ENCODE measurements at regions not wholly inside any gene's neighbourhood (a gene's known extent, or its start where the extent isn't known, plus 50 kb on each side); places are given as distances from the start of the nearest gene placed in this dataset.

GRCh38 chr3:126267169-126267975 lies 87.0 kb upstream of the ALDH1L1 start:
- peak overlapping the region; percentile 50 for H3K4me2 ChIP-seq (ENCODE audit: low read length)
- peak; percentile 22 for TF ChIP-seq MXI1 (conservative IDR thresholded peaks at IDR 0.05; ENCODE audit: poor library complexity, severe bottlenecking)
- TF ChIP-seq TAF1 (IDR thresholded peaks at IDR 0.05; ENCODE audit: low read depth) = no peak
- TF ChIP-seq EZH2 (IDR thresholded peaks at IDR 0.05; ENCODE audit: borderline replicate concordance, insufficient read depth, low read length, poor library complexity, severe bottlenecking) = no peak
- no peak for TF ChIP-seq EP300 (conservative IDR thresholded peaks at IDR 0.05; ENCODE audit: poor library complexity, severe bottlenecking)
- peak; percentile 38 for TF ChIP-seq REST (IDR thresholded peaks at IDR 0.05; ENCODE audit: borderline replicate concordance)
- TF ChIP-seq RAD21 (conservative IDR thresholded peaks at IDR 0.05) = peak; percentile 21
- peak; percentile 43 for TF ChIP-seq CTCF (IDR thresholded peaks at IDR 0.05; ENCODE audit: poor library complexity, severe bottlenecking)
- no peak for TF ChIP-seq POLR2AphosphoS5 (IDR thresholded peaks at IDR 0.05)
- TF ChIP-seq SMC3 (conservative IDR thresholded peaks at IDR 0.05; ENCODE audit: poor library complexity) = no peak
- H3K27ac ChIP-seq (ENCODE audit: low read length) = no peak overlapping the region
- no peaks in the 10 kb centered on the region for H3K36me3 ChIP-seq (ENCODE audit: insufficient read depth, low read length)
- peak overlapping the region; percentile 44 for H3K9ac ChIP-seq (ENCODE audit: low read length)
- H2AFZ ChIP-seq (ENCODE audit: low read depth, low read length) = peak overlapping the region; percentile 30
- H3K9me2 ChIP-seq (ENCODE audit: insufficient read depth, low read length) = no peaks in the 10 kb centered on the region
- peak overlapping the region; percentile 65 for H3K4me3 ChIP-seq (ENCODE audit: low read length)
- H3F3A ChIP-seq (ENCODE audit: insufficient read depth, low read length, poor library complexity, severe bottlenecking) = no peaks in the 10 kb centered on the region
- no peaks in the 10 kb centered on the region for H4K20me1 ChIP-seq (ENCODE audit: insufficient read depth)
- no peaks in the 10 kb centered on the region for H3K27me3 ChIP-seq (ENCODE audit: insufficient read depth, low read depth, low read length)
- no peaks in the 10 kb centered on the region for H3K79me2 ChIP-seq (replicated peaks; ENCODE audit: insufficient read depth, low read length)
- no peaks in the 10 kb centered on the region for H3K9me3 ChIP-seq (ENCODE audit: low read length)

GRCh38 chr3:126266850-126267168 lies 86.4 kb upstream of the ALDH1L1 start:
- Histone ChIP-seq H3K79me2 (replicated peaks; ENCODE audit: insufficient read depth, low read length) (no peaks in the 10 kb centered on the region), H3K4me2 (ENCODE audit: low read length) (no peak overlapping the region), H3K9ac (ENCODE audit: low read length) (no peak overlapping the region), H3K9me3 (ENCODE audit: low read length) (no peaks in the 10 kb centered on the region), H3K36me3 (ENCODE audit: insufficient read depth, low read length) (no peaks in the 10 kb centered on the region), H3K9me2 (ENCODE audit: insufficient read depth, low read length) (no peaks in the 10 kb centered on the region), H3K27ac (ENCODE audit: low read length) (no peak overlapping the region), H4K20me1 (ENCODE audit: insufficient read depth) (no peaks in the 10 kb centered on the region), H2AFZ (ENCODE audit: low read depth, low read length) (no peak overlapping the region), H3K27me3 (ENCODE audit: insufficient read depth, low read depth, low read length) (no peaks in the 10 kb centered on the region), H3K4me3 (ENCODE audit: low read length) (peak overlapping the region; percentile 65), H3F3A (ENCODE audit: insufficient read depth, low read length, poor library complexity, severe bottlenecking) (no peaks in the 10 kb centered on the region)
- TF ChIP-seq REST (IDR thresholded peaks at IDR 0.05; ENCODE audit: borderline replicate concordance) (no peak), POLR2AphosphoS5 (IDR thresholded peaks at IDR 0.05) (no peak), EP300 (conservative IDR thresholded peaks at IDR 0.05; ENCODE audit: poor library complexity, severe bottlenecking) (no peak)
